GM12865 (cell line): ENCODE measurements at regions not wholly inside any gene's neighbourhood (a gene's known extent, or its start where the extent isn't known, plus 50 kb on each side); places are given as distances from the start of the nearest gene placed in this dataset.

Source experiments
- DNase-seq: peaks from one replicate; pipeline ENCODE4 v3.0.0; 2010; ENCODE audit warnings: low read depth
- H3K4me3 ChIP-seq: 2 replicates; pipeline ENCODE4 v1.5.1; 2011; ENCODE audit warnings: mild to moderate bottlenecking, low read depth, low read length, control low read depth
- CTCF ChIP-seq: IDR thresholded peaks from 2 replicates; pipeline ENCODE4 v1.5.1; 2011; ENCODE audit warnings: low read length, control low read depth, low read depth, inconsistent platforms; ENCODE audit not compliant: insufficient read depth; ENCODE audit errors: missing control alignments

- no peak for TF ChIP-seq CTCF
- H3K4me3 ChIP-seq, result no peak overlapping the region
- no peak for DNase-seq
Measured at GRCh38 chr2:83594241-83595120, 864.6 kb downstream of the SUCLG1 start.

- DNase-seq, result no peak
- no peak overlapping the region for H3K4me3 ChIP-seq
- TF ChIP-seq CTCF, result no peak
Measured at GRCh38 chr2:83587309-83587708, 871.8 kb downstream of the SUCLG1 start.

- TF ChIP-seq CTCF, result no peak
- no peak for DNase-seq
- H3K4me3 ChIP-seq, result no peak overlapping the region
Measured at GRCh38 chr2:83585250-83585649, 873.8 kb downstream of the SUCLG1 start.

- no peak for TF ChIP-seq CTCF
- H3K4me3 ChIP-seq, result no peak overlapping the region
- DNase-seq, result no peak
Measured at GRCh38 chr2:83584672-83585071, 874.4 kb downstream of the SUCLG1 start.

GRCh38 chr2:83582589-83582988 is 876.5 kb downstream of the SUCLG1 start:
- no peak for TF ChIP-seq CTCF
- no peak for DNase-seq

GRCh38 chr2:83579507-83579906 is 879.6 kb downstream of the SUCLG1 start:
- DNase-seq, result no peak
- no peak for TF ChIP-seq CTCF
- no peak overlapping the region for H3K4me3 ChIP-seq

More at GRCh38 chr2:83582589-83582988, 876.5 kb downstream of the SUCLG1 start:
- H3K4me3 ChIP-seq, result no peak overlapping the region

GRCh38 chr2:83578405-83578804 is 880.7 kb downstream of the SUCLG1 start:
- no peak for DNase-seq
- no peak for TF ChIP-seq CTCF
- H3K4me3 ChIP-seq, result no peak overlapping the region
